Osteoblast (primary cell): ENCODE measurements at regions not wholly inside any gene's neighbourhood (a gene's known extent, or its start where the extent isn't known, plus 50 kb on each side); places are given as distances from the start of the nearest gene placed in this dataset.

Source experiments
- DNase-seq: peaks from one replicate; pipeline ENCODE4 v3.0.0; 2011; ENCODE audit warnings: low spot score, mixed read lengths; ENCODE audit not compliant: insufficient read length; ENCODE audit errors: missing footprints
- H2AFZ ChIP-seq: 2 replicates; pipeline ENCODE4 v1.6.0; 2011; ENCODE audit warnings: mild to moderate bottlenecking, low read length
- H3K27ac ChIP-seq: 2 replicates; pipeline ENCODE4 v1.5.1; 2011; ENCODE audit warnings: mild to moderate bottlenecking, low read depth, low read length, moderate library complexity
- H3K27me3 ChIP-seq: 2 replicates; pipeline ENCODE4 v1.6.0; 2012; ENCODE audit warnings: mild to moderate bottlenecking, control low read depth, inconsistent platforms, low read length, moderate library complexity; ENCODE audit not compliant: insufficient read depth
- H3K36me3 ChIP-seq: 2 replicates; pipeline ENCODE4 v1.5.1; 2011; ENCODE audit warnings: mild to moderate bottlenecking, low read length, control low read depth, moderate library complexity; ENCODE audit not compliant: insufficient read depth
- H3K4me1 ChIP-seq: 2 replicates; pipeline ENCODE4 v1.5.1; 2011; ENCODE audit warnings: mild to moderate bottlenecking, low read length, control low read depth, moderate library complexity; ENCODE audit not compliant: insufficient read depth
- H3K4me2 ChIP-seq: 2 replicates; pipeline ENCODE4 v1.6.0; 2011; ENCODE audit warnings: mild to moderate bottlenecking, low read length; ENCODE audit not compliant: insufficient read depth
- H3K4me3 ChIP-seq: fragments of 200-600 bp; sonication (generic); 3 replicates; pipeline ENCODE4 v1.5.1; 2012; ENCODE audit warnings: mild to moderate bottlenecking, low read length, inconsistent platforms; ENCODE audit not compliant: insufficient read depth
- H3K79me2 ChIP-seq: 2 replicates; pipeline ENCODE4 v1.6.0; 2012; ENCODE audit warnings: mild to moderate bottlenecking, low read length, control low read depth, inconsistent platforms; ENCODE audit not compliant: insufficient read depth
- H3K9me3 ChIP-seq: 2 replicates; pipeline ENCODE4 v1.5.1; 2011; ENCODE audit warnings: low read depth, low read length, control low read depth
- H4K20me1 ChIP-seq: 2 replicates; pipeline ENCODE4 v1.6.0; 2012; ENCODE audit warnings: mild to moderate bottlenecking, low read length, control low read depth; ENCODE audit not compliant: insufficient read depth
- CTCF ChIP-seq: IDR thresholded peaks from 2 replicates; pipeline ENCODE4 v1.5.1; 2011; ENCODE audit warnings: mild to moderate bottlenecking, low read depth, low read length, moderate library complexity; ENCODE audit errors: extremely low read depth

- Histone ChIP-seq H3K27me3 (no peaks in the 10 kb centered on the region), H3K4me3 (no peak overlapping the region), H3K9me3 (no peaks in the 10 kb centered on the region), H3K36me3 (no peaks in the 10 kb centered on the region), H3K4me2 (no peak overlapping the region), H3K4me1 (no peaks in the 10 kb centered on the region), H2AFZ (no peak overlapping the region), H3K79me2 (no peaks in the 10 kb centered on the region), H4K20me1 (no peaks in the 10 kb centered on the region), H3K27ac (no peak overlapping the region)
- DNase-seq = no peak
- no peak for TF ChIP-seq CTCF
These were observed 979.7 kb upstream of the FAT3 start for GRCh38 chr11:91244912-91245311.

GRCh38 chr11:91243630-91244029 lies 981.0 kb upstream of the FAT3 start:
- no peak for DNase-seq
- no peak for TF ChIP-seq CTCF
- no peaks in the 10 kb centered on the region for H3K36me3 ChIP-seq
- H2AFZ ChIP-seq = no peak overlapping the region
- no peaks in the 10 kb centered on the region for H3K9me3 ChIP-seq
- no peak overlapping the region for H3K4me3 ChIP-seq
- no peaks in the 10 kb centered on the region for H4K20me1 ChIP-seq
- no peak overlapping the region for H3K4me2 ChIP-seq
- no peaks in the 10 kb centered on the region for H3K27me3 ChIP-seq
- H3K79me2 ChIP-seq = no peaks in the 10 kb centered on the region
- H3K27ac ChIP-seq = no peak overlapping the region
- no peaks in the 10 kb centered on the region for H3K4me1 ChIP-seq

GRCh38 chr11:91243051-91243450 lies 981.6 kb upstream of the FAT3 start:
- Histone ChIP-seq H4K20me1 (no peaks in the 10 kb centered on the region), H3K4me3 (no peak overlapping the region), H3K27ac (no peak overlapping the region), H3K4me2 (no peak overlapping the region), H3K9me3 (no peaks in the 10 kb centered on the region), H3K4me1 (no peaks in the 10 kb centered on the region), H2AFZ (no peak overlapping the region), H3K79me2 (no peaks in the 10 kb centered on the region), H3K27me3 (no peaks in the 10 kb centered on the region), H3K36me3 (no peaks in the 10 kb centered on the region)
- TF ChIP-seq CTCF = no peak
- no peak for DNase-seq

- H2AFZ ChIP-seq = no peak overlapping the region
- no peaks in the 10 kb centered on the region for H3K79me2 ChIP-seq
- no peak overlapping the region for H3K4me2 ChIP-seq
- no peak overlapping the region for H3K4me3 ChIP-seq
- no peaks in the 10 kb centered on the region for H3K9me3 ChIP-seq
- no peaks in the 10 kb centered on the region for H3K27me3 ChIP-seq
- H3K4me1 ChIP-seq = no peaks in the 10 kb centered on the region
- DNase-seq = no peak
- no peak for TF ChIP-seq CTCF
- no peak overlapping the region for H3K27ac ChIP-seq
- H4K20me1 ChIP-seq = no peaks in the 10 kb centered on the region
- no peaks in the 10 kb centered on the region for H3K36me3 ChIP-seq
These were observed 983.4 kb upstream of the FAT3 start for GRCh38 chr11:91241226-91241625.
